ENCODE measurements at regions not wholly inside any gene's neighbourhood (a gene's known extent, or its start where the extent isn't known, plus 50 kb on each side); places are given as distances from the start of the nearest gene placed in this dataset.

GRCh38 chr7:51689547-51689946 is 372.9 kb upstream of the COBL start:
- Histone ChIP-seq H3K4me1 (no peaks in the 10 kb centered on the region), H3K36me3 (no peaks in the 10 kb centered on the region), H3K9me3 (no peaks in the 10 kb centered on the region), H3K4me3 (no peak overlapping the region), H3K27me3 (no peaks in the 10 kb centered on the region), H3K27ac (no peak overlapping the region)
- intact Hi-C loops (cut with DNase I; ENCODE audit: low total_unique reads) = no loop called here
- WGBS, 2 donors (ENCODE audit: low coverage in 1 of 2) = 65 to 76% methylated on average over 3 of the region's 3 CpGs
- TF ChIP-seq EP300 (IDR thresholded peaks at IDR 0.05; ENCODE audit: low read depth) (no peak), POLR2AphosphoS5 (IDR thresholded peaks at IDR 0.05) (no peak), POLR2A (IDR thresholded peaks at IDR 0.05) (no peak)
- TF ChIP-seq, protein P1, sequence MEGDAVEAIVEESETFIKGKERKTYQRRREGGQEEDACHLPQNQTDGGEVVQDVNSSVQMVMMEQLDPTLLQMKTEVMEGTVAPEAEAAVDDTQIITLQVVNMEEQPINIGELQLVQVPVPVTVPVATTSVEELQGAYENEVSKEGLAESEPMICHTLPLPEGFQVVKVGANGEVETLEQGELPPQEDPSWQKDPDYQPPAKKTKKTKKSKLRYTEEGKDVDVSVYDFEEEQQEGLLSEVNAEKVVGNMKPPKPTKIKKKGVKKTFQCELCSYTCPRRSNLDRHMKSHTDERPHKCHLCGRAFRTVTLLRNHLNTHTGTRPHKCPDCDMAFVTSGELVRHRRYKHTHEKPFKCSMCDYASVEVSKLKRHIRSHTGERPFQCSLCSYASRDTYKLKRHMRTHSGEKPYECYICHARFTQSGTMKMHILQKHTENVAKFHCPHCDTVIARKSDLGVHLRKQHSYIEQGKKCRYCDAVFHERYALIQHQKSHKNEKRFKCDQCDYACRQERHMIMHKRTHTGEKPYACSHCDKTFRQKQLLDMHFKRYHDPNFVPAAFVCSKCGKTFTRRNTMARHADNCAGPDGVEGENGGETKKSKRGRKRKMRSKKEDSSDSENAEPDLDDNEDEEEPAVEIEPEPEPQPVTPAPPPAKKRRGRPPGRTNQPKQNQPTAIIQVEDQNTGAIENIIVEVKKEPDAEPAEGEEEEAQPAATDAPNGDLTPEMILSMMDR (IDR thresholded peaks at IDR 0.05) = no peak
- in situ Hi-C loops (cut with MboI; ENCODE audit: low pct_ligation_motif_present in 1 of 4, low pct_unique_long_range_greater_than_20kb in 1 of 4, low sequenced_read_pairs in 3 of 4) = no loop called here
- DNase-seq = no peak

- in situ Hi-C loops (cut with MboI; ENCODE audit: low pct_ligation_motif_present in 1 of 4, low pct_unique_long_range_greater_than_20kb in 1 of 4, low sequenced_read_pairs in 3 of 4) = no loop called here
- no peak for TF ChIP-seq EP300 (IDR thresholded peaks at IDR 0.05; ENCODE audit: low read depth)
- TF ChIP-seq, protein P1 (IDR thresholded peaks at IDR 0.05) = no peak
- no peak for TF ChIP-seq POLR2A (IDR thresholded peaks at IDR 0.05)
- no peak for TF ChIP-seq POLR2AphosphoS5 (IDR thresholded peaks at IDR 0.05)
- H3K27me3 ChIP-seq = no peaks in the 10 kb centered on the region
- intact Hi-C loops (cut with DNase I; ENCODE audit: low total_unique reads) = no loop called here
- H3K9me3 ChIP-seq = no peaks in the 10 kb centered on the region
- no peak overlapping the region for H3K27ac ChIP-seq
- H3K4me1 ChIP-seq = peaks cover 0 to 6% (median 0%) of the 10 kb centered on the region in 4 donors
- no peak overlapping the region for H3K4me3 ChIP-seq
- DNase-seq = no peak
- 83 to 88% methylated on average over 3 to 4 of the region's 4 CpGs for WGBS, 2 donors (ENCODE audit: low coverage in 1 of 2)
- no peaks in the 10 kb centered on the region for H3K36me3 ChIP-seq
Observed at GRCh38 chr7:51685794-51686193, 369.2 kb upstream of the COBL start.

DNA sequence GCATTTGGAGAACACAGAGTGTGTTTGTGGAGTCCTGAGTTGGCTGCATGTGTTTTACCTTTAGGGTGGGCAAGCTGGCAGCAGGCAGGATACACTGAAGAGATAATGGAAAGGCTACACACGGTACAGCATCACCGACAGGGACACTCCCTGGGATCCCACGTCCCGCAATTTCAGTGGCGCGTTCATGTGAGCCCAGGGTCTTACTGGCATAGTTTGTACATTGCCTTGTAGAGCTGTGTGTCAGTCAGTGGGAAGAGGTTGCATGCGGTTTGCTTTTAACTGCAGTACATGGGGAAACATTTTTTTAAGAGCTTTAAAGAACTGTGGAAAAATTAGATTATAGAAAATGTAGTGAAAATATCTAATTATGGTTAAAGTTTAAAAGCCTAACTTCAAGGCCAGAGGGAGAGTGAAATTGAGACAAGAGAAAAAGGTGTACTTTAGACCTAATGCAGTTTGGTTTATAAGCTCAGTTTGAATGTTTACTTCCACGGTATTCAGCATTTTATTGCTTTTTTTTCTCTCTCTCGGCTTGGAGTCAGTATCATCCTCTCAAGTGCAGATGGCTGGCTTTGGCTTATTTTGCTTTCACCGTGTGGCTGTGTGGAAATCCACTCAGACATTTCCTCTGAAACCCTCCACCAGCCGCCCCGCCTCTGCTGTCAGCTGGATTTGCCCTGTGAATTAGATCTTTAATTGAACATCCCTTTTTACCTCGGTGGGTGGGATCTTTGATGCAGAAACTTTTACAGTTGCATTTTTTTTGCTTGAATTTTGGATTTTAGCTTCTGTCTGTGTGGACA is 364.2 kb upstream of the COBL start:
- in situ Hi-C loops (cut with MboI; ENCODE audit: low pct_ligation_motif_present in 1 of 4, low pct_unique_long_range_greater_than_20kb in 1 of 4, low sequenced_read_pairs in 3 of 4) = no loop called here
- H3K27me3 ChIP-seq = no peaks in the 10 kb centered on the region
- peaks cover 0 to 13% (median 3%) of the 10 kb centered on the region in 4 donors for H3K4me1 ChIP-seq
- peak overlapping the region in 1 of 4 donors; percentile 21 for H3K27ac ChIP-seq
- no peak for DNase-seq
- H3K9me3 ChIP-seq = no peaks in the 10 kb centered on the region
- TF ChIP-seq EP300 (IDR thresholded peaks at IDR 0.05; ENCODE audit: low read depth) = no peak
- no peak for TF ChIP-seq POLR2AphosphoS5 (IDR thresholded peaks at IDR 0.05)
- TF ChIP-seq, protein P1 (IDR thresholded peaks at IDR 0.05) = no peak
- no peak for TF ChIP-seq POLR2A (IDR thresholded peaks at IDR 0.05)
- no peak overlapping the region for H3K4me3 ChIP-seq
- no peaks in the 10 kb centered on the region for H3K36me3 ChIP-seq
- intact Hi-C loops (cut with DNase I; ENCODE audit: low total_unique reads) = no loop called here
- WGBS, 2 donors (ENCODE audit: low coverage in 1 of 2) = 0 to 31% methylated on average over 2 to 13 of the region's 13 CpGs

- Histone ChIP-seq H3K27ac (no peak overlapping the region), H3K36me3 (no peaks in the 10 kb centered on the region), H3K4me3 (no peak overlapping the region), H3K9me3 (no peaks in the 10 kb centered on the region), H3K27me3 (no peaks in the 10 kb centered on the region), H3K4me1 (peaks cover 0 to 13% (median 3%) of the 10 kb centered on the region in 4 donors)
- no peak for TF ChIP-seq POLR2A (IDR thresholded peaks at IDR 0.05)
- TF ChIP-seq, protein P1 (IDR thresholded peaks at IDR 0.05) = no peak
- TF ChIP-seq EP300 (IDR thresholded peaks at IDR 0.05; ENCODE audit: low read depth) = no peak
- no peak for TF ChIP-seq POLR2AphosphoS5 (IDR thresholded peaks at IDR 0.05)
- DNase-seq = no peak
- 82 to 87% methylated on average over 7 to 9 of the region's 9 CpGs for WGBS, 2 donors (ENCODE audit: low coverage in 1 of 2)
- intact Hi-C loops (cut with DNase I; ENCODE audit: low total_unique reads) = no loop called here
- in situ Hi-C loops (cut with MboI; ENCODE audit: low pct_ligation_motif_present in 1 of 4, low pct_unique_long_range_greater_than_20kb in 1 of 4, low sequenced_read_pairs in 3 of 4) = no loop called here
Observed at GRCh38 chr7:51679358-51679757, 362.7 kb upstream of the COBL start.
